SK-N-SH treated with all-trans-retinoic acid at 6 μM for 48 hours (cell line): ENCODE measurements at regions not wholly inside any gene's neighbourhood (a gene's known extent, or its start where the extent isn't known, plus 50 kb on each side); places are given as distances from the start of the nearest gene placed in this dataset.

Source experiments
- ARNTL ChIP-seq: fragments of 450-650 bp; formaldehyde crosslinking; IDR thresholded peaks from 2 replicates; pipeline ENCODE4 v1.5.0; 2020; ENCODE audit warnings: low read depth, mild to moderate bottlenecking, moderate library complexity, borderline replicate concordance
- BACH2 ChIP-seq: fragments of 250-450 bp; sonication (Bioruptor Pico); IDR thresholded peaks from 2 replicates; pipeline ENCODE4 v1.9.0; 2021; ENCODE audit warnings: mild to moderate bottlenecking, borderline replicate concordance
- PPARA ChIP-seq: fragments of 250-450 bp; sonication (Bioruptor Pico); IDR thresholded peaks from 2 replicates; pipeline ENCODE4 v1.5.0; 2020; ENCODE audit warnings: mild to moderate bottlenecking, borderline replicate concordance
- RARB ChIP-seq: fragments of 250-450 bp; sonication (Bioruptor Pico); IDR thresholded peaks from 2 replicates; pipeline ENCODE4 v1.8.0; 2021; ENCODE audit warnings: mild to moderate bottlenecking, moderate library complexity
- SNAI2 ChIP-seq: fragments of 250-450 bp; sonication (Bioruptor Pico); IDR thresholded peaks from 2 replicates; pipeline ENCODE4 v1.5.0; 2020; ENCODE audit warnings: mild to moderate bottlenecking, moderate library complexity
- TOX ChIP-seq: fragments of 250-450 bp; sonication (Bioruptor Pico); IDR thresholded peaks from 2 replicates; pipeline ENCODE4 v1.8.0; 2021; ENCODE audit warnings: mild to moderate bottlenecking, moderate library complexity, borderline replicate concordance
- ZC3H10 ChIP-seq: fragments of 250-450 bp; sonication (Bioruptor Pico); IDR thresholded peaks from 2 replicates; pipeline ENCODE4 v1.5.1; 2021; ENCODE audit warnings: mild to moderate bottlenecking, moderate library complexity
- ZFP30 ChIP-seq: fragments of 450-650 bp; formaldehyde crosslinking; IDR thresholded peaks from 2 replicates; pipeline ENCODE4 v1.5.0; 2022; ENCODE audit warnings: mild to moderate bottlenecking, moderate library complexity
- ZNF565 ChIP-seq: fragments of 450-650 bp; formaldehyde crosslinking; conservative IDR thresholded peaks from 2 replicates; pipeline ENCODE4 v1.5.0; 2020; ENCODE audit warnings: low read depth, mild to moderate bottlenecking, moderate library complexity
- ZNF8 ChIP-seq: fragments of 450-650 bp; formaldehyde crosslinking; IDR thresholded peaks from 2 replicates; pipeline ENCODE4 v1.5.0; 2020; ENCODE audit warnings: mild to moderate bottlenecking, moderate library complexity
- TF ChIP-seq, protein P1 (sequence below): fragments of 250-450 bp; sonication (Bioruptor Pico); IDR thresholded peaks from 2 replicates; pipeline ENCODE4 v1.8.0; 2020; ENCODE audit warnings: mild to moderate bottlenecking, moderate library complexity, borderline replicate concordance
- TF ChIP-seq, protein P2 (sequence below): fragments of 250-450 bp; sonication (Bioruptor Pico); IDR thresholded peaks from 2 replicates; pipeline ENCODE4 v1.5.1; 2021; ENCODE audit warnings: mild to moderate bottlenecking, moderate library complexity
- TF ChIP-seq, protein P3 (sequence below): fragments of 250-450 bp; sonication (Bioruptor Pico); IDR thresholded peaks from 2 replicates; pipeline ENCODE4 v1.8.0; 2021; ENCODE audit warnings: low read depth, mild to moderate bottlenecking, moderate library complexity, borderline replicate concordance

DNA sequence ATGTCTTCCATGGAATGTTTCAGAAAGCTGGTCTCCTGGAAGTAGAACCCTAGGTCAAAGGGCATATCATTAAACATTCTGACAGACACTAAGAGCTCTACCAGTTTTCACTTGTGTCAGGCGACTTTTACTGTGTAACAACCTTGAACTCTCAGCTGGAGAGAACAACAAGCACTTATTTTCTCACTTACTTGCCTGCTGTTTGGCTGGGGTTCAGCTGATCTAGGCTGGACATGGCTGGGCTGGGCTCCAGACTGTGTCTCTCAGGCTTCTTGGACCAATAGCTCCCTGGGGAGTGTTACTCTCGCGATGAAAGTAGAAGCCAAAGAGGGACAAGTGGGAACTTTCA, 527.3 kb downstream of the SHQ1 start:
- TF ChIP-seq PPARA (no peak), RARB (CRISPR knock-in tag) (no peak), ARNTL (CRISPR knock-in tag) (no peak), ZC3H10 (CRISPR knock-in tag) (no peak), BACH2 (CRISPR knock-in tag) (no peak), ZFP30 (CRISPR knock-in tag) (no peak), ZNF565 (no peak), TOX (CRISPR knock-in tag) (no peak), ZNF8 (no peak), SNAI2 (CRISPR knock-in tag) (no peak)
- TF ChIP-seq, protein P1, sequence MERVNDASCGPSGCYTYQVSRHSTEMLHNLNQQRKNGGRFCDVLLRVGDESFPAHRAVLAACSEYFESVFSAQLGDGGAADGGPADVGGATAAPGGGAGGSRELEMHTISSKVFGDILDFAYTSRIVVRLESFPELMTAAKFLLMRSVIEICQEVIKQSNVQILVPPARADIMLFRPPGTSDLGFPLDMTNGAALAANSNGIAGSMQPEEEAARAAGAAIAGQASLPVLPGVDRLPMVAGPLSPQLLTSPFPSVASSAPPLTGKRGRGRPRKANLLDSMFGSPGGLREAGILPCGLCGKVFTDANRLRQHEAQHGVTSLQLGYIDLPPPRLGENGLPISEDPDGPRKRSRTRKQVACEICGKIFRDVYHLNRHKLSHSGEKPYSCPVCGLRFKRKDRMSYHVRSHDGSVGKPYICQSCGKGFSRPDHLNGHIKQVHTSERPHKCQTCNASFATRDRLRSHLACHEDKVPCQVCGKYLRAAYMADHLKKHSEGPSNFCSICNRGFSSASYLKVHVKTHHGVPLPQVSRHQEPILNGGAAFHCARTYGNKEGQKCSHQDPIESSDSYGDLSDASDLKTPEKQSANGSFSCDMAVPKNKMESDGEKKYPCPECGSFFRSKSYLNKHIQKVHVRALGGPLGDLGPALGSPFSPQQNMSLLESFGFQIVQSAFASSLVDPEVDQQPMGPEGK, result no peak
- TF ChIP-seq, protein P2, sequence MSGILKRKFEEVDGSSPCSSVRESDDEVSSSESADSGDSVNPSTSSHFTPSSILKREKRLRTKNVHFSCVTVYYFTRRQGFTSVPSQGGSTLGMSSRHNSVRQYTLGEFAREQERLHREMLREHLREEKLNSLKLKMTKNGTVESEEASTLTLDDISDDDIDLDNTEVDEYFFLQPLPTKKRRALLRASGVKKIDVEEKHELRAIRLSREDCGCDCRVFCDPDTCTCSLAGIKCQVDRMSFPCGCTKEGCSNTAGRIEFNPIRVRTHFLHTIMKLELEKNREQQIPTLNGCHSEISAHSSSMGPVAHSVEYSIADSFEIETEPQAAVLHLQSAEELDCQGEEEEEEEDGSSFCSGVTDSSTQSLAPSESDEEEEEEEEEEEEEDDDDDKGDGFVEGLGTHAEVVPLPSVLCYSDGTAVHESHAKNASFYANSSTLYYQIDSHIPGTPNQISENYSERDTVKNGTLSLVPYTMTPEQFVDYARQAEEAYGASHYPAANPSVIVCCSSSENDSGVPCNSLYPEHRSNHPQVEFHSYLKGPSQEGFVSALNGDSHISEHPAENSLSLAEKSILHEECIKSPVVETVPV, result no peak
- TF ChIP-seq, protein P3, sequence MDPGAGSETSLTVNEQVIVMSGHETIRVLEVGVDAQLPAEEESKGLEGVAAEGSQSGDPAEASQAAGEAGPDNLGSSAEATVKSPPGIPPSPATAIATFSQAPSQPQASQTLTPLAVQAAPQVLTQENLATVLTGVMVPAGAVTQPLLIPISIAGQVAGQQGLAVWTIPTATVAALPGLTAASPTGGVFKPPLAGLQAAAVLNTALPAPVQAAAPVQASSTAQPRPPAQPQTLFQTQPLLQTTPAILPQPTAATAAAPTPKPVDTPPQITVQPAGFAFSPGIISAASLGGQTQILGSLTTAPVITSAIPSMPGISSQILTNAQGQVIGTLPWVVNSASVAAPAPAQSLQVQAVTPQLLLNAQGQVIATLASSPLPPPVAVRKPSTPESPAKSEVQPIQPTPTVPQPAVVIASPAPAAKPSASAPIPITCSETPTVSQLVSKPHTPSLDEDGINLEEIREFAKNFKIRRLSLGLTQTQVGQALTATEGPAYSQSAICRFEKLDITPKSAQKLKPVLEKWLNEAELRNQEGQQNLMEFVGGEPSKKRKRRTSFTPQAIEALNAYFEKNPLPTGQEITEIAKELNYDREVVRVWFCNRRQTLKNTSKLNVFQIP, result no peak
